ENCODE measurements at regions not wholly inside any gene's neighbourhood (a gene's known extent, or its start where the extent isn't known, plus 50 kb on each side); places are given as distances from the start of the nearest gene placed in this dataset.

- TF ChIP-seq CTCF (IDR thresholded peaks at IDR 0.05; ENCODE audit: low read depth, low read length, poor library complexity, severe bottlenecking) (no peak), EZH2phosphoT487 (IDR thresholded peaks at IDR 0.05; ENCODE audit: borderline replicate concordance, low read length) (no peak)
Measured at GRCh38 chr2:111668274-111668616, 215.7 kb downstream of the ANAPC1 start.

Measured in DOHH2 (cell line).